ENCODE measurements at regions not wholly inside any gene's neighbourhood (a gene's known extent, or its start where the extent isn't known, plus 50 kb on each side); places are given as distances from the start of the nearest gene placed in this dataset.
"Not testable (repeated sequence)": the region's sequence is repeated elsewhere in the genome, so short reads cannot be mapped to it uniquely, and the experiment has no call there.

DNA sequence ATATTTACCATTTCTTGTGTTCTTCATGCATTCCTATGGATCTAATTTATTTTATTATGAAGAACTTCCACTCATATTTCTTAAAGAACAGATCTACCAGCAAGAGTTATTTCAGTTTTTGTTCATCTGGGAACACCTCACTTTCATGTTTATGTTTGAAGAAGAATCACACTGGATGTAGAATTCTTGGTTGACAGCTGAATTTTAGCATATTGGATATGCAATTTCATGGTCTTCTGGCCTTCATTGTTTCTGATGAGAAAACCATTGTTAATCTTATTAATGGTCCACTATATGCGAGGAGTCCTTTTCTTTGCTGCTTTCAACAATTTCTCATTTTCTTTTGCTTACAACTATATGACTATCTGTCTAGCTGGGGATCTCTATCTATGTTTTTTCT lies 189.2 kb downstream of the UXS1 start:
- Histone ChIP-seq H3K27ac (no peak overlapping the region), H3K9me3 (no peaks in the 10 kb centered on the region), H3K4me1 (ENCODE audit: insufficient read depth) (no peaks in the 10 kb centered on the region), H3K27me3 (no peaks in the 10 kb centered on the region), H3K4me3 (no peak overlapping the region), H3K36me3 (no peaks in the 10 kb centered on the region)
- 96 to 100% (median 97%) methylated on average over 1 of the region's 1 CpG for WGBS, 3 donors
- intact Hi-C loops (cut with DNase I): no loop called here
- DNase-seq: no peak
- TF ChIP-seq, protein P1, sequence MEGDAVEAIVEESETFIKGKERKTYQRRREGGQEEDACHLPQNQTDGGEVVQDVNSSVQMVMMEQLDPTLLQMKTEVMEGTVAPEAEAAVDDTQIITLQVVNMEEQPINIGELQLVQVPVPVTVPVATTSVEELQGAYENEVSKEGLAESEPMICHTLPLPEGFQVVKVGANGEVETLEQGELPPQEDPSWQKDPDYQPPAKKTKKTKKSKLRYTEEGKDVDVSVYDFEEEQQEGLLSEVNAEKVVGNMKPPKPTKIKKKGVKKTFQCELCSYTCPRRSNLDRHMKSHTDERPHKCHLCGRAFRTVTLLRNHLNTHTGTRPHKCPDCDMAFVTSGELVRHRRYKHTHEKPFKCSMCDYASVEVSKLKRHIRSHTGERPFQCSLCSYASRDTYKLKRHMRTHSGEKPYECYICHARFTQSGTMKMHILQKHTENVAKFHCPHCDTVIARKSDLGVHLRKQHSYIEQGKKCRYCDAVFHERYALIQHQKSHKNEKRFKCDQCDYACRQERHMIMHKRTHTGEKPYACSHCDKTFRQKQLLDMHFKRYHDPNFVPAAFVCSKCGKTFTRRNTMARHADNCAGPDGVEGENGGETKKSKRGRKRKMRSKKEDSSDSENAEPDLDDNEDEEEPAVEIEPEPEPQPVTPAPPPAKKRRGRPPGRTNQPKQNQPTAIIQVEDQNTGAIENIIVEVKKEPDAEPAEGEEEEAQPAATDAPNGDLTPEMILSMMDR (IDR thresholded peaks at IDR 0.05): no peak
- no peak for TF ChIP-seq EP300 (IDR thresholded peaks at IDR 0.05)
- no peak for TF ChIP-seq POLR2A (IDR thresholded peaks at IDR 0.05)

DNA sequence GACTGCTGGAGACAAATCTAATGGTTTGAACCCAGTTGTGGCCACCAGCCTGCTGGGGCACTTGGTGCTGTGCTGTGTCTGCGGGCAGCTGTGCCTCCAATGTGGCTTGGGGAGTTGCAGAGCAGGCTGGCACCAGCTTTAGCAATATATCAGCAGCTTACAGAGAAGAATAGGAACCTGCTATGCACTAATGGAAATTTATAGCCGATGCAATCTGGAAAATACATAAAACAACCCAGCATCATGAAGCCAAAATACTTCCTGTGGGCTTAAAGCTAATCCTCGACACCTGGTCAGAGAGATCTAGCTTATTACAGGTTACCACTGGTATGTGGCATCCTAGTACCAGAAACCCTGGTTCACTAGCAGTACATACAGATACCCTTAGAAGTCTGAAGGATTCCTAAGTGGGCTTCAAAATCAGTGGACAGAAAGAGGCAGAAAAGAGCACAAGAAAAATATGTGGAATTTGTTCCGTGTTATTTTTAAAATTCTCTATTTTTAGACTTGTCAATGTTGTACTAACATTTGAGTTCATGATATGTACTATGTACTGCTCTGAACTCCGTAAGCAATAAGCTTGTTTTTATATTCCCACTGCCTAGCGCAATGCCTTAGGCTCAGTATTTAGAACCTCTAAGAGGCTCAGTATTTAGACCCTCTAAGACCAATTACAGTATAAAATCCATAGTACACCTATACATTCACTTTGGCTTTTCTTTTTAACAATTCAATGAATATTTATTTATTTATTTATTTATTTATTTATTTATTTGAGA lies 194.7 kb downstream of the UXS1 start:
- TF ChIP-seq POLR2A (IDR thresholded peaks at IDR 0.05) (no peak), EP300 (IDR thresholded peaks at IDR 0.05) (no peak)
- TF ChIP-seq, protein P1 (IDR thresholded peaks at IDR 0.05): no peak
- WGBS, 3 donors: 49 to 60% (median 60%) methylated on average over 6 of the region's 6 CpGs
- Histone ChIP-seq H3K27me3 (no peaks in the 10 kb centered on the region), H3K9me3 (no peaks in the 10 kb centered on the region), H3K4me1 (ENCODE audit: insufficient read depth) (no peaks in the 10 kb centered on the region), H3K36me3 (no peaks in the 10 kb centered on the region), H3K4me3 (no peak overlapping the region), H3K27ac (no peak overlapping the region)
- DNase-seq: no peak
- intact Hi-C loops (cut with DNase I): no loop called here

DNA sequence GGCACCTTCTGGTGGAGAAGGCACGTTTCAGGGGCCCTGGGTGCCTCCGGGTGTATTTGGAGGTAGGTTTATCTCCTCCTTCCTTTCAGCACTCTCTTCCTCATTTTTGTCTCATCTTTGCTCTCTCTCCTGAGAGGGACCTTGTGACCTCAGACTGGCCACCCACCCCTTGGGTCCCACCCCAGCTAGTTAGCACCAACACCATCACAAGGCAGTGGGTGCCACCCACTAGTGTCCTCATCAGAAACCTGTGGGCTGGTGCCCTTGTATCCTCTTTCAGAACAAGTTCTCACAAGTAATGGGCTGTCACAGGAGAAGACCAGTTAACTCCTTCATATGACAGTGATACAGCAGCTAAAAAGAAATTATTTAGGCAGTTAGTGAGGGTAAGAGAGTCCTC lies 196.4 kb downstream of the UXS1 start:
- no peaks in the 10 kb centered on the region for H3K9me3 ChIP-seq
- H3K27ac ChIP-seq: no peak overlapping the region
- no peak for DNase-seq
- intact Hi-C loops (cut with DNase I): no loop called here
- H3K27me3 ChIP-seq: no peaks in the 10 kb centered on the region
- no peaks in the 10 kb centered on the region for H3K36me3 ChIP-seq
- 84 to 90% (median 85%) methylated on average over 2 of the region's 2 CpGs for WGBS, 3 donors
- TF ChIP-seq POLR2A (IDR thresholded peaks at IDR 0.05) (no peak), EP300 (IDR thresholded peaks at IDR 0.05) (no peak)
- TF ChIP-seq, protein P1 (IDR thresholded peaks at IDR 0.05): no peak
- H3K4me3 ChIP-seq: no peak overlapping the region
- H3K4me1 ChIP-seq (ENCODE audit: insufficient read depth): no peaks in the 10 kb centered on the region

DNA sequence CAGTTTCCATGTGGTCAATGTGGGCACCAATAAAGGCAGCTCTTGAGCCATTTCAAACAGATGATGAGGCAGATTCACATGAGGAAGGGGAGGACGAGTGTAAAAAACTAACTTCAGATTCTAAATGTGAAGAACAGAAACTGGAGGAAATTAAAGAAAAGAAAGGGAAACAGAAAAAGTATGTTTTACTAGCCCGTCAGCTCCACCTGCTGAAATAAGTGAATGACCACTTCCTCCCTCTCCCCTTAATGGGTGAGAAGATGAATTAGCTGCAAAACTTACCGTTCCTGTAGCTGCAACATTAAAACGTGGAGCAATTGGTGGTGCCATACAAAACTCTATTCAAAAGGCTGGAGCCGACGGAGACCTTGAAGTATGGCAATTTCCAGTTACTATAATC lies 203.5 kb downstream of the UXS1 start:
- TF ChIP-seq, protein P1 (IDR thresholded peaks at IDR 0.05): no peak
- no peak for TF ChIP-seq POLR2A (IDR thresholded peaks at IDR 0.05)
- TF ChIP-seq EP300 (IDR thresholded peaks at IDR 0.05): no peak
- no peaks in the 10 kb centered on the region for H3K27me3 ChIP-seq
- DNase-seq: no peak
- H3K9me3 ChIP-seq: no peaks in the 10 kb centered on the region
- H3K27ac ChIP-seq: no peak overlapping the region
- H3K4me3 ChIP-seq: no peak overlapping the region
- no peaks in the 10 kb centered on the region for H3K4me1 ChIP-seq (ENCODE audit: insufficient read depth)
- no peaks in the 10 kb centered on the region for H3K36me3 ChIP-seq
- intact Hi-C loops (cut with DNase I): no loop called here
- 70 to 88% (median 85%) methylated on average over 6 of the region's 6 CpGs for WGBS, 3 donors

DNA sequence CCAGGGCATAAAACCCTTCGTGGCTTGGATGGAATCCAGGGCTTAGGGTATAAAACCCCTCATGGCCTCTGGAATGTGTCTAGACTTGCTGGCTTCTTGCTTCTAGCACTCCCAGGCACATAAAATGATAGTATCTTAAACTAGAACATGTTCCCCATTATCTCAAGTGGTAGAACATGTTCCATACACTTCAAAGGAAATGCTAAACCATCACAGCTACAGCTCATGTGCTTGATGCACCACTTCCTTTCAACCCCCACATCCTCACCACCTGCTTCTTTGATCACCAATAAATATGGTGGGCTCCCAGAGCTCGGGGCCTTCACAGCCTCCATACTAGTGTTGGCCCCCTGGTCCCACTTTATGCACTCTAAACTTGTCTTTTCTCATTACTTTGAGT lies 204.3 kb downstream of the UXS1 start:
- H3K4me3 ChIP-seq; H3K27me3 ChIP-seq; H3K9me3 ChIP-seq; H3K27ac ChIP-seq; intact Hi-C loops (cut with DNase I); H3K4me1 ChIP-seq (ENCODE audit: insufficient read depth); DNase-seq; H3K36me3 ChIP-seq: not testable (repeated sequence)
- WGBS, 3 donors: 42 to 66% (median 47%) methylated on average over 2 of the region's 2 CpGs
